IPS-18c (cell line): ENCODE measurements at regions not wholly inside any gene's neighbourhood (a gene's known extent, or its start where the extent isn't known, plus 50 kb on each side); places are given as distances from the start of the nearest gene placed in this dataset.

Experiments used
- H3K4me3 ChIP-seq: 2 replicates; pipeline ENCODE4 v1.7.0; 2013; ENCODE audit warnings: low read depth, mild to moderate bottlenecking, low read length, moderate library complexity; ENCODE audit not compliant: insufficient read depth
- H3K9me3 ChIP-seq: one replicate; pipeline ENCODE4 v1.6.1; 2013; ENCODE audit warnings: mild to moderate bottlenecking, low read length, moderate library complexity; ENCODE audit not compliant: control insufficient read depth, insufficient read depth

DNA sequence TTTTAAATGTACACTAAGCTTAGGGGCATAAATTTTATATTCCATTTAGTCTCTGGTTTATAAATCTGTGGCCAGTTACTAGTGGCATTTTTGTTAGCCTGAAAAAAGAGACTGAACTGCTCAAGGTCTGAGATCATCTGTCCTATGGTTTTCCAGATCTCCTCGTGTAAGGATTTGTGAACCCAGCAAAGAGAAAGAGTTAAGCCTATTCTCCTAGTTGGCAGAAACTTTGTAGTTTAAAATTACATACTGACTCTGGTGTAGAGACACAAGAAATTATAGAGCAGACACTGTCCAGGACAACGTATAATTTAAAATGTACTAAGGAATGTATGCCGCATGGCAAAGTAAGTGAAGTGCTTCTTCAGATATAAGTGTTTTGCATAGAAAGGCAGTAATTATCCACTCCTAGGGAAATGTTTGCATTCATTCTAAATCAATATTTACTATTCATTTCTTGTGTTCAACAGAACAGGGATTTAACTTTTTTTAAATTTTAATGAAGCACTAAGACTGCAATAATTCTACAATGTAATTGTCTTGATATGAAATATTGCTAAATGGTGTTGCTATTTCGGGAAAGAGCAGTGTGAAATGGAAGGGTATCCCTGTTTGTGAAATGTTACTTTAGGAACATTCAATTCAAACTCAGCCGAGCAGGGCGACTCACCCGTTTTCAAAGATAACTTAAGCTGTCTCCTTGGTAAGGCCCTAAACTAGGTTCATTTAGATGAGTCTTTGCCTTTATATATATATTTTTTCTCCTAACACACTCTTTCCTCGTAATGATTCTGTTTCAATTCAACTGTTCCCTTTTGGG is 508.4 kb upstream of the ZEB2 start:
- Histone ChIP-seq H3K9me3 (no peaks in the 10 kb centered on the region), H3K4me3 (no peak overlapping the region)

DNA sequence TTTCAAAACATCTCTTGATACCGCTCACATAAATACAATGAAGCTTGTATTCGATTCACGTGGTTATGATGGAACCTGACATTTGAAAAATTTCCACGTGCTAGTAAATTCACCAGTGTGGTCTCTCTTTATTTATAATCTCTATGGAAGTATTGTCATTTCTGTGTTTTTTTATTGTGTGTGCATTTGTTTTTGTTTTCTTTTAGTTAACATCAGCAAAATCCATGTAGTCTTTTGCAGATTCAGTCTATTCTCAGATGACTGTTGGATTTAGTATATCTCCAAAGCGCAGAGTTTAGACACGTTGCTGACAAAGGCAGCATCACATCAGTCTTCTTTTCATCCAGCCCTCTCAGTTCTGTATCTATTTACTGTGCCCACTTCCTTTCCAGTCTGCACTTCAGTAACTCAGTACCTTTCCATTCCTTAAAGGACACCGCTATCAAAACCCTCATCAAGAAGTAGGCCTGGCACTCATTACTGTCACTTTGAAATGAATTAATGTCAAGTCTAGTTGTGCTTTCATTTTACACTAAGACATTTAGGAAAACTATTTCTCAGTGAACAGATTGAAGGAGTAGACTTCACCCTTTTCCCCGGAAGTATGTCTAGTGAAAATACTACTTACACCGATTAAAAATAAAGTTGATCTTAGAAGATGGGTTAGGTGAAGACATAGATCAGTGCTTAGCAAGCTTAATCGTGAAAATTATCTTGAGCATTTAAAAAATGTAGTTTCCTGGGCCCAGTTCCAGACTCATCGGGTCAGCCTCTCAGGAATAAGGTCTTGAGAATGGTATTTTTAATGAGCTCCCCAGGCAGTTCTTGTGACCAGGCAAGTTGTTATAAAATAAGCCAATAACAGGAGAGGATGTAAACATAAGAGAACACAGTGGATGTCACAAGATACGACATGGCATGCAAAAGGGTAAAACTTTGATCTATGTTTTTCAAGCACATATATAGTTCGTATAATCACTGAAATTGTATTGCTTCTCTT is 506.8 kb upstream of the ZEB2 start:
- Histone ChIP-seq H3K4me3 (no peak overlapping the region), H3K9me3 (no peaks in the 10 kb centered on the region)

DNA sequence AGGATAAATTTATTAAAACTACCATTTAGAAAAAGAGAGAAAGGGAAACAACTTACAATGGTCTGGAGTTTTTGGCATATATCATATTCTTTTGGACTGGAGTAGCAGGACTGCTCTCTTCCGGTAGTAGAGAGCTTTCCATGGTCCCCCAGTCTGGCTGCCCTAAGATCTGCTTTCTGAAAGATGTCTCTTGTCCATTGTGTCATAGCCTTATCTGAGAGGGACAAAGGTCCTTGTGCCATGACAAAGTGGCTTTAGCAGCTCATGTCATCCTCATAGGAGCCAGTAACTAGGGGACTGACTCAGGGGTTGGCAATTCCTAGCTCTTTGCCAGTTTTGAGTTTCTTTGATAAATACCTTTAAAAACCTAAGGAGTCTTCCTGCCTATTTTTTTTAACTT is 505.5 kb upstream of the ZEB2 start:
- Histone ChIP-seq H3K9me3 (no peaks in the 10 kb centered on the region), H3K4me3 (no peak overlapping the region)

DNA sequence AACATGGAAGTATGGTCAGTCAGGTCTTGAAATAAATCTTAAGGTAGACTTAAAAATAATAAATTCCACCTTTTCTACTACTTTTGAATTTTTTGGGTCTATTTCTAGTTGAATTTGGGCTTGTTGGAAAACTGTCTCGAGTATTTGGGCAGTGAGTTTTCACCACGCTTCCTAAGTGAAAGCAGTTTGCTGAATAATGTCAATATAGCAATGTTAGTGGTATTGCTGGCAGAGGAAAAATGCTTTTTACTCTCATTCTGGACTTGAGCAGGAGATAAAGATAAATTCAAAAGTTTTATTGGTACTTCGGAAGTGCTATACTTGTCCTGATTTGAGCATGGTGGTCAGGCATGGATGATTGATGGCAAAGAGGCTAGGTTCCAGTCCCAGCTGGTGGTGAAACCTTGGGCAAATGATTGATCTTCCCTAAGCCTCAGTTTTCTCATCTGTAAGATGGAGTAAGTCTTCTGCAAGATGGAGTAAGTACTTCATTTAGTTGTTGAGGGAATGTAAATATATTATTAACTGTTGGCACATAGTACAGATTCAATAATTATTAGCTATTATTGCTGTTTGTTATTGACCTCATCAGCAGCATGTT is 503.5 kb upstream of the ZEB2 start:
- no peaks in the 10 kb centered on the region for H3K9me3 ChIP-seq
- H3K4me3 ChIP-seq = no peak overlapping the region

DNA sequence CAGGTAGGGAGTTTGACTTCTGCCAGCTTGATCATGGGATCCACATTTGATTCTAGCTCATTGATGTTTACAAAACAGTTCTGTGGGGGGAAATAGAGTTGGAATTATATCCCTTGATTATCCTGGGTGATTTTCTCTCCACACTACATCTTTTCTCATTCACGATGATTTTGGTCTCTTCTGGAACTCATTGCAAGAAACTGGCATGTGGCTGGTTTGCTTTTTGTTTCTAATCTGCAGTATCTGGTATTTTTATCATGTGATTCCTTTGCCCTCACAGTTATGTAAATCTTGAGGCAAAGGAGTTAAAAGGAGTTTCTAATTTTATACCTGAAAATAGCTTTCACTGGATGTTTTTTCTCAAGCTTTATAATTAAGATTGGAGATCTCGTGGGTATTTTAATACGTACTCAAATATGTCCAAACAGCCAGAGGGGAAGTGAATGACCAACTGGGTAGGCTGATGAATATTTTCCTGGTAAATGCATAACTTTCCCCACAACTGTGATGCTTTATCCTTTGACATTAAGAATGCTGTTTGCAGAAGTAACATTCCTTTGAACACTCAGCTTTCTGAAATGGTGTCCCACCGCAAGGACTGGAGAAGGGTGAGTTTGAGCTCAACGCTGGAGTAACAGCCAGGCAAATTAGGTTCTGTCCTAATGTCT is 502.9 kb upstream of the ZEB2 start:
- H3K9me3 ChIP-seq = no peaks in the 10 kb centered on the region
- H3K4me3 ChIP-seq = no peak overlapping the region

DNA sequence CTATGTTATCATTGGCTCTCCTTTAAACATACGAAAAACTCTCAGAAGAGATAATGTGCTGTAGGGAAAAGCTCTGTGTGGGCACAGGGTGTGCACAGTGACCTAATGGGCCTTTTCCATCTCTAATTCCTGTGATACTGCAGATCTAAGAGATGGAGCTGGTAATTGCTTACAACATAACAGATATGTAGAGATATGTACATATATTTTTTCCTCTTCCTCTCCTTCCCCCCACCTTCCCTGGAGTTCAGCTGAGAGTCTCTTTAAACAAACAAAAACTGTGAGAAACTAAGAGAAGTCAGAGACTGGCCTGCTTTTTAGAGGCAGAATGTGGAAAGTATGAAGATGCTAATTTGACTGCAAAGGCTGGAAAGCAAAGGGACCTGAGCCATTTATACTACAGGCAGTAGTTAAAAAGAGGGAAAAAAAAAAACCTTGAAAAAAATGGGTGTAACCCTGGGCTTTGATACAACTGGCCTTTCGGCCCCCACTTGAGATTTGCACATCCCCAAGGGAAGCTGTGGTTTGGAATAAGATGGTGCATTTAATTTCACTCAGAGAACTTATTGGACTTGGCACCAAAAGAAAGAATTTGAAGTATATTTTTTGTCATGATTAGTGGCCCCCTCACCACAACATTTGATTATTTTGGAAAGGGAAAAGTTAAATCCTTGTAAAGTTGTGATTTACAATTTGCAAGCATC is 502.2 kb upstream of the ZEB2 start:
- H3K9me3 ChIP-seq = no peaks in the 10 kb centered on the region
- no peak overlapping the region for H3K4me3 ChIP-seq

DNA sequence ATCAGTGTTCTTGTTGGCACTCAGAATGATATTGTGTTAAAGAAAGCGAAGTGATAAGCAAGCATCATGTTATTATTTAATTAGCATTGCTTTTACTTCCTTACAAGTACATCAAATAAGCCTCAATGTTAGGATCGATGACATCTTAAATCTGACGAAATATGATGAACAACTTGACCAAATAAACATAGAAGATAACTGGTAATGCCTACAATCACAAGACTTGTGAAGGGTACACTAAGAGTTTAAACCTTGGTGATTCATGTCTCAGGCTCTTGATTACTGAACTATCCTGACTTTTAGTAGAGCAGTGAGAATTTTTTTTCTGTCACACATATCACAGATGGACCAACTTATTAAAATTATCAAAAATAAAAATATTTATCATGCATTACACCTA is 500.8 kb upstream of the ZEB2 start:
- Histone ChIP-seq H3K9me3 (no peaks in the 10 kb centered on the region), H3K4me3 (no peak overlapping the region)

DNA sequence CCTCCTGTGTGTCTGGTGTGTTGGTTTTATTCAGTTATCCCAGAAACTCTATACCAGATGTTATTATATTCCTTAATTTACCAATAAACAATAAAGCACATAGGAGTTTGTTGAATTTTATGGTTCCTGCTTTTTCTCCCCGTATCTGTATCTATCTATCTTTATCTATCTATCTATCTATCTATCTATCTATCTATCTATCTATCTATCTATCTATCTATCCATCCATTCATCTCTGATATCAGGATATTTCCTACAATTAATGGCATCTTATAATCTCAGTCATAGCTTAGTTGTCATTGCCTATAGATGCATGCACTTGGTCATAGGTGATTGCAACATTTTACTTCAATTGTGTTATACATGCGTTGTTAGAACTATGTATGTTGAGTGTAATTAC is 500.2 kb upstream of the ZEB2 start:
- H3K4me3 ChIP-seq = no peak overlapping the region
- no peaks in the 10 kb centered on the region for H3K9me3 ChIP-seq

DNA sequence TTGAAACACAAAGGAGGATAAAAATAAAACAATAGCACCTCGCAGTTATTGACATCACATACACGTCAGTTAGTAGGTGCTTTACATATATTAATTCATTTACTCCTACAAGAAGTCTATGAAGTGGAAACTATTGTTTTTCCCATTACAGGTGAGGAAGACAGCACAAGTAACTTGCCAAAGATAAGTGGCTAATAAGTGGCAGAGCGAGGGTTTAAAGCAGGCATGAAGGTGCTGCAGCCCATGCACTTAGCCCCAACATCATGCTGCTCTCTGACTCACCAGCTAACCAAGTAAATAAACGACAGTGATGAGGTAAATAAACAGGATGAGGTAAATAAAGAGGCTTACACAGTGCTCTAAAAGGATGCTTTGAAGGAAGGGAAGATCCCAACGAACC is 498.6 kb upstream of the ZEB2 start:
- Histone ChIP-seq H3K4me3 (no peak overlapping the region), H3K9me3 (no peaks in the 10 kb centered on the region)

DNA sequence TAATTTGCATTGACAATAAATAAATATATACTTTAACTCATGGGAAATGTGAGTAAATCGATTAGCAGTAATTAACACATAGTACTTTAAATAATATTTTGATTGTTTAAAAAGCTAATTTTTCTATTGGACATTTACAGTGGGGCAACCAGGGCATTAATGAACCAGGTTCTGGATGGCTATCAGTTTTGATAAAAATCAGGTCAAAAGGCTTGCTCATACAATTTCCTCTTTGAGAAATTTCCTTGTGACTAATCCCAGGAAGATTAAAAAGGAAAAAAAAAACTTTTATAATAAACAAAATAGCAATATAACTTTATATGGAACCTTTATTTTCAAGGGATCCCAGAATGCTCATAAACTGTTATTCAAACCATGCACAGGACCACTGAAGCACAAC is 497.2 kb upstream of the ZEB2 start:
- Histone ChIP-seq H3K4me3 (no peak overlapping the region), H3K9me3 (no peaks in the 10 kb centered on the region)

DNA sequence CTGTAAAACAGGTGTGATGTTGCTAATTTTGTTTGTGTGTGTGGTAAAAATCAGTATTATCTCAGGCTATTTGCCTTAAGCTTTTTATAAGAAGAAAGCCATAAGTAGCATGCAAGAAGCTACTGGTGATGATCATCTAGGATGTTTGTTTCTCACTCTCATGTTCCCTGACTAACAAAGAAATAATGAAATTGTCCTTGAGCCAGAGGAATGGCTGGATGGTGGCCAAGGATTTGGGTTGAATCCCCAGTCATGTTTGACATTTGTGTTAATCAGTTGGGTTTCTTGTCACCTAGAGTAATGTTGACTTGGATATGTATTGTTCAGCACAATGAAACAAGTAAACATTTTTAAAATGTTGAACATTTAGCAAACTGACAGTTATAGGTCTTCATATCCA is 496.8 kb upstream of the ZEB2 start:
- Histone ChIP-seq H3K4me3 (no peak overlapping the region), H3K9me3 (no peaks in the 10 kb centered on the region)

DNA sequence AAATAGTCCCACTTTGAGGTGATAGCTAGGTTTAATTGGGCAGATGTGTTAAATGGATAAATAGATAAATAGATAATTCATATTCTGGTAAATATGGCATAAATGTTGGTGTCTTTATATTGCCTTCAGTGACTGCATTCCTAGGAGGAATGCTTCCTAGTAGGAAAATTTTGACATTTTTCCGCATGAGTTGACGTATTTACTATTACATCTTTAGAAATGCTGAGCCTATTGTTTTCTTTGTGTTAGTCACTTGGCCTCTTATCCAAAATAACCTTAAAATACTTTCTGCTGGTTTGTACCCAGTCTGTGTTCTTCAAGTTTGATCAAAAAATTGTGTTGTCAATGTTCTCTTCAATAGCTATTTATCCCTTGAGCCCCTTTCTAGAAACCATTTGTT is 495.6 kb upstream of the ZEB2 start:
- Histone ChIP-seq H3K9me3 (no peaks in the 10 kb centered on the region), H3K4me3 (no peak overlapping the region)

DNA sequence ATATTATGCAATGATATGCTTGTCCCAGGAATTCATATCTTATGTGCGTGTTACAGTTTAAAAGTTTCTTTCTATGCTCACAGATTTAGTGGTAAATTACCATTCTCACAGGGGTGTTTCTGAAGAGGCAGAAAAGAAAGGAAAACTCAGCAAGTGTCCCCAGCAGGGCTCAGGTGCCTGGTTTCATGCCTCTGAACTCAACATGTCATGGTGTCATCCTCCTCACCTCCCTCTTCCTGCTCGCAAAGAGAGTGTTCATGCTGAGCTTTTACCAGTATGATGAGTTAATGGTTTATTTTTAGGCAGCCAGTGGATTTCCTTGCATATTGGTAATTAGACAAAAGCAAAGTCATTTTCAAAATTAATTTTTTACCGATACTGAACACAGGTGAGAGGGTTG is 492.9 kb upstream of the ZEB2 start:
- Histone ChIP-seq H3K9me3 (no peaks in the 10 kb centered on the region), H3K4me3 (no peak overlapping the region)

DNA sequence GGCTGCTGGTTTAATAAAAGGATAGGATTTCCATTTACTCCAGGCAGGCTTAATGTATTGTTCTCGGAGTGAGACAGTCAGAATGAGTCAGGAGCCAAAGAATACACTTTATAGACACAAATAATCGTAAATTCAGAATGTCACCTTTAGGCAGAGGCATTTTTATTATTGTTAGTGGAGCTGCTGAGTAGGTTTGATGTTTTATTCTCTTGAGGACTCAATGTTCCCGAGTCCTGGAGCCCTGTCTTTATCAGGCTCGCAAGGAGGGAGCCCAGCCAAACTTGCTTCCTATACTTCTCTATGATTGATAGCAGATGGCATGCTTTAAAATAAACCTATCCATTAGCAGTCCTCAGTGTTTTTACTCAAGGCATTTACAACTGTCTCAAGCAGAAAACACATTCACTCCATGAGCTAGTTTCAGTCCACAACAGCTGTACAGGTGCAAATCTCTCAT is 492.3 kb upstream of the ZEB2 start:
- Histone ChIP-seq H3K9me3 (no peaks in the 10 kb centered on the region), H3K4me3 (no peak overlapping the region)

DNA sequence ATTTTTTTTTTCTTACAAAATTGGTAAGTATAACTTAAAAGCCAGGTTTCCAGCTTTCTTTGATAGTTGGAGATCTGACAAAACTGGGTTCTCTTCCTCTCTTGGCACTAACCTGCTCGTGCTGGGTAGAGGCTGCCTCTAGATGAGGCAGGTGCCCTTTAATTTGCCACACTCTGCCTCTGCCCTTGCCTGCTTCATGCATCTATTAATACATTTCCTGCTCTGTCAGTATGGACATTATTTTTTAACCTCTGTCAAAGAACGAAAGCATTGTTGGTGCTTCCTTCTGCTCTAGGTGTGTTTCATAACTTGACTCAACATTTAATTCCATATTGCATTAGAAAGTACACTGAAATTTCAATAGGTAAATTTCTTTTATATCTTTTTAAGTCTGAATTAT is 490.7 kb upstream of the ZEB2 start:
- Histone ChIP-seq H3K9me3 (no peaks in the 10 kb centered on the region), H3K4me3 (no peak overlapping the region)

DNA sequence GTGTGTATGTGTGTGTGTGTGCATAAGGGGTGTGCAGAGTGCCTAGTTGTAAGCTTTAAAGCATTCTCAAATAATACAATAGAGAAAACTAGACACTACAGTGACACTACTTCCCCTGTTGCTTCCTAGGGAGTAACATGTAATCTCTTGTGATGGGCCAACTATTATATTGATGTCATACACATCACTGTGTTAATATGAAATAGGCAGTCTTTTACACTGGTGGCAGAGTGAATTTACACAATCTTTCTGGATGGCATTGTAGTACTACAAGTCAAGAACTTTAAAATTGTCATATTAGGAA is 488.0 kb upstream of the ZEB2 start:
- no peak overlapping the region for H3K4me3 ChIP-seq

More for the DNA sequence above, 488.0 kb upstream of the ZEB2 start:
- H3K9me3 ChIP-seq = no peaks in the 10 kb centered on the region
